HG02571 (cell line): ENCODE measurements at regions not wholly inside any gene's neighbourhood (a gene's known extent, or its start where the extent isn't known, plus 50 kb on each side); places are given as distances from the start of the nearest gene placed in this dataset.

Experiments used
- ATAC-seq: cut with Tn5 transposase; IDR thresholded peaks from one replicate; pipeline ENCODE4 v1.9.1; 2021; ENCODE audit warnings: mild to moderate bottlenecking, moderate library complexity; ENCODE audit not compliant: unreplicated experiment

DNA sequence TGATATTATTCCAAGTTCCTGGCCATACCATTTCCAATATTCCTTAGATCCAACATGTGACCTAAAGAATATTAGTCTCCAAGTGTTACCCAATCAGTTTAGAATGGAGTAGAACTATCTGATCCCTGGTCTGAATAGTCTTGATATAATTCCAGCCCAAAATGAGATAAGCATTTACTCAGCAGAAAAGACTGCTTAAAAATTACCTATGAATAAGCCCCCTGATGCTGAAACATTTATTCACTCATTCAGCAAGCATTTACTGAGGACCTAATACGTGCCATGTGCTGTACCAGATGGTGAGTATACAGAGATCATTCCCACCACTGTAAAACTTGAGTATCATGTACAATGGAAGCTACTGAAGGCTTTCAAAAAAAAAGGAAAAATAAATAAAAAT lies 157.0 kb downstream of the FAM114A2 start:
- no peak for ATAC-seq

- no peak for ATAC-seq
These were observed 158.6 kb downstream of the FAM114A2 start for GRCh38 chr5:153880106-153880505.

GRCh38 chr5:153879596-153879995 lies 159.1 kb downstream of the FAM114A2 start:
- no peak for ATAC-seq

DNA sequence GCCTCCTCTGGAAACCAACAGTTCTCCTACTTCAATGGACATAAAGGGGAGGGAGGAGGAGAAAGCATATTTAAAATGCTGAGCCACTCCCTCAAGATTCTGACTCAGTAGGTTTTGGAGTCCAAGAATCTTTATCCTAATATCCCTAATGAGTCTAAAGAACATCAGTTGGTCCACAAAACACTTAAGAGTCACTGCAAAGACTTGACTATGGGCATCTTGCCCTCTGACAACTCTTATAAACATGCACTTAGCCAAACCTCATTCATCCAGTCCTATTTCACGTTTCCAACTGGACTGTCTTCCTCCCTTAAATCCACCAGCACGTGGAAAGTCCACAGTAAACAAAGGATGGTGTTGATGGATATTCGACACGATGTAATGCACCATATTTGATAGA lies 172.5 kb downstream of the FAM114A2 start:
- ATAC-seq, result no peak

- no peak for ATAC-seq
These were observed 173.7 kb downstream of the FAM114A2 start for GRCh38 chr5:153865016-153865415.

GRCh38 chr5:153863951-153864350 lies 174.8 kb downstream of the FAM114A2 start:
- no peak for ATAC-seq
